H9 (cell line): ENCODE measurements at regions not wholly inside any gene's neighbourhood (a gene's known extent, or its start where the extent isn't known, plus 50 kb on each side); places are given as distances from the start of the nearest gene placed in this dataset.

Experiments used
- DNase-seq: peaks from one replicate; pipeline ENCODE4 v3.0.0-alpha.2; 2017
- H2AFZ ChIP-seq: one replicate; pipeline ENCODE4 v1.6.1; 2013; ENCODE audit warnings: mild to moderate bottlenecking, low read length, control low read depth, moderate library complexity
- H2AK5ac ChIP-seq: 2 replicates; pipeline ENCODE4 v1.6.1; 2013; ENCODE audit warnings: low read length, control low read depth, mixed read lengths; ENCODE audit not compliant: insufficient read length
- H2BK120ac ChIP-seq: one replicate; pipeline ENCODE4 v1.6.1; 2013; ENCODE audit warnings: low read depth, mild to moderate bottlenecking, low read length, control low read depth, inconsistent platforms; ENCODE audit not compliant: poor library complexity, severe bottlenecking
- H2BK12ac ChIP-seq: 2 replicates; pipeline ENCODE4 v1.6.1; 2013; ENCODE audit warnings: low read length, control low read depth, mixed read lengths, low read depth; ENCODE audit not compliant: insufficient read length
- H2BK15ac ChIP-seq: 2 replicates; pipeline ENCODE4 v1.6.1; 2013; ENCODE audit warnings: low read depth, low read length, control low read depth
- H2BK20ac ChIP-seq: one replicate; pipeline ENCODE4 v1.6.1; 2013; ENCODE audit warnings: low read depth, mild to moderate bottlenecking, low read length, control low read depth, inconsistent platforms; ENCODE audit not compliant: poor library complexity, severe bottlenecking
- H2BK5ac ChIP-seq: 2 replicates; pipeline ENCODE4 v1.6.1; 2013; ENCODE audit warnings: low read length, control low read depth, mixed read lengths; ENCODE audit not compliant: insufficient read length
- H3K14ac ChIP-seq: 2 replicates; pipeline ENCODE4 v1.6.1; 2013; ENCODE audit warnings: low read length, control low read depth; ENCODE audit not compliant: insufficient read depth
- H3K18ac ChIP-seq: 2 replicates; pipeline ENCODE4 v1.6.1; 2013; ENCODE audit warnings: low read depth, mild to moderate bottlenecking, mixed read lengths, low read length, control low read depth; ENCODE audit not compliant: insufficient read length
- H3K23ac ChIP-seq: 2 replicates; pipeline ENCODE4 v1.6.1; 2013; ENCODE audit warnings: low read length, control low read depth, mixed read lengths, low read depth; ENCODE audit not compliant: insufficient read length
- H3K23me2 ChIP-seq: 2 replicates; pipeline ENCODE4 v1.6.1; 2013; ENCODE audit warnings: low read depth, mild to moderate bottlenecking, mixed read lengths, low read length, control low read depth; ENCODE audit not compliant: insufficient read length, poor library complexity, severe bottlenecking
- H3K27ac ChIP-seq: 2 replicates; pipeline ENCODE4 v1.5.1; 2013; ENCODE audit warnings: low read length, control low read depth, mixed read lengths, low read depth; ENCODE audit not compliant: insufficient read length
- H3K27me3 ChIP-seq: 2 replicates; pipeline ENCODE4 v1.6.1; 2013; ENCODE audit warnings: low read length, control low read depth, inconsistent platforms; ENCODE audit not compliant: insufficient read depth
- H3K4ac ChIP-seq: 2 replicates; pipeline ENCODE4 v1.6.1; 2013; ENCODE audit warnings: low read depth, mild to moderate bottlenecking, control low read depth, inconsistent platforms, low read length, moderate library complexity
- H3K4me1 ChIP-seq: 2 replicates; pipeline ENCODE4 v1.6.1; 2013; ENCODE audit warnings: low read length, control low read depth, inconsistent platforms; ENCODE audit not compliant: insufficient read depth
- H3K4me2 ChIP-seq: 2 replicates; pipeline ENCODE4 v1.6.1; 2013; ENCODE audit warnings: low read length, control low read depth, mixed read lengths; ENCODE audit not compliant: insufficient read length, insufficient read depth
- H3K56ac ChIP-seq: 2 replicates; pipeline ENCODE4 v1.6.1; 2013; ENCODE audit warnings: low read depth, mild to moderate bottlenecking, mixed read lengths, low read length, control low read depth; ENCODE audit not compliant: insufficient read length
- H3K79me1 ChIP-seq: 2 replicates; pipeline ENCODE4 v1.6.1; 2013; ENCODE audit warnings: low read depth, mild to moderate bottlenecking, moderate library complexity, low read length, control low read depth, inconsistent platforms; ENCODE audit not compliant: insufficient read depth, poor library complexity, severe bottlenecking
- H3K79me2 ChIP-seq: 2 replicates; pipeline ENCODE4 v1.6.1; 2013; ENCODE audit warnings: low read length, control low read depth, inconsistent platforms; ENCODE audit not compliant: insufficient read depth
- H3K9ac ChIP-seq: 2 replicates; pipeline ENCODE4 v1.6.1; 2013; ENCODE audit warnings: low read length, control low read depth, mixed read lengths; ENCODE audit not compliant: insufficient read length; ENCODE audit errors: extremely low read depth
- H3K9me3 ChIP-seq: one replicate; pipeline ENCODE4 v1.6.1; 2013; ENCODE audit warnings: low read depth, low read length, inconsistent platforms; ENCODE audit not compliant: control insufficient read depth
- H3T11ph ChIP-seq: one replicate; pipeline ENCODE4 v1.6.1; 2013; ENCODE audit warnings: mild to moderate bottlenecking, low read length, control low read depth, inconsistent platforms
- H4K20me1 ChIP-seq: one replicate; pipeline ENCODE4 v1.6.1; 2013; ENCODE audit not compliant: control insufficient read depth, insufficient read length, insufficient read depth
- H4K5ac ChIP-seq: 2 replicates; pipeline ENCODE4 v1.6.1; 2013; ENCODE audit warnings: low read depth, mild to moderate bottlenecking, mixed read lengths, low read length, control low read depth; ENCODE audit not compliant: insufficient read length
- H4K8ac ChIP-seq: replicated peaks from 2 replicates; pipeline ENCODE4 v1.6.1; 2013; ENCODE audit warnings: low read length, control low read depth, mixed read lengths, low read depth; ENCODE audit not compliant: insufficient read length
- H4K91ac ChIP-seq: 2 replicates; pipeline ENCODE4 v1.6.1; 2013; ENCODE audit warnings: low read depth, mild to moderate bottlenecking, moderate library complexity, mixed read lengths, low read length, control low read depth; ENCODE audit not compliant: insufficient read length
- H3K27ac Mint-ChIP-seq, 3 experiments: 2 replicates in 2 of 3; 3 replicates in 1 of 3; pipeline ENCODE4 v1.8.0; 2020 to 2021; ENCODE audit warnings: mixed read lengths in 3 of 3, mild to moderate bottlenecking in 1 of 3, moderate library complexity in 1 of 3
- H3K27me3 Mint-ChIP-seq: 2 replicates; pipeline ENCODE4 v1.8.0; 2021; ENCODE audit warnings: low read depth, mild to moderate bottlenecking, moderate library complexity, mixed read lengths
- H3K36me3 Mint-ChIP-seq, 3 experiments: 2 replicates in 2 of 3; 3 replicates in 1 of 3; pipeline ENCODE4 v1.8.0; 2020 to 2021; ENCODE audit warnings: low read depth in 3 of 3, mixed read lengths in 3 of 3; ENCODE audit not compliant: insufficient read depth in 1 of 3
- H3K4me1 Mint-ChIP-seq, 2 experiments: 2 replicates each; pipeline ENCODE4 v1.8.0; 2020; ENCODE audit warnings: mixed read lengths in 2 of 2
- H3K4me3 Mint-ChIP-seq, 2 experiments: 2 replicates in 1 of 2; 3 replicates in 1 of 2; pipeline ENCODE4 v1.8.0; 2020 to 2021; ENCODE audit warnings: mild to moderate bottlenecking in 2 of 2, mixed read lengths in 2 of 2, moderate library complexity in 1 of 2
- H3K9me3 Mint-ChIP-seq, 2 experiments: 2 replicates in 1 of 2; 3 replicates in 1 of 2; pipeline ENCODE4 v1.8.0; 2020; ENCODE audit warnings: mild to moderate bottlenecking in 2 of 2, mixed read lengths in 2 of 2, moderate library complexity in 1 of 2
- CTCF ChIP-seq: fragments of 200-600 bp; sonication (generic); conservative IDR thresholded peaks from 3 replicates; pipeline ENCODE4 v1.8.0; 2021; ENCODE audit warnings: antibody characterized with exemption, mild to moderate bottlenecking
- WGBS: extraction: QIAGEN DNeasy Blood & Tissue Kit; methylation state at CpG from one replicate; pipeline ENCODE4 v1.1.7; 2013; ENCODE audit warnings: missing lambda C conversion rate, low lambda C conversion rate, mixed read lengths; ENCODE audit not compliant: insufficient read length; ENCODE audit errors: extremely low coverage; 5-methylcytosine and 5-hydroxymethylcytosine counted together

GRCh38 chr5:23606927-23607326 is 99.5 kb downstream of the PRDM9 start:
- H3K27me3 ChIP-seq, result no peaks in the 10 kb centered on the region
- H3K27ac ChIP-seq, result no peak overlapping the region
- no peak overlapping the region for H2AK5ac ChIP-seq
- H3K23me2 ChIP-seq, result no peaks in the 10 kb centered on the region
- no peak overlapping the region for H3K4ac ChIP-seq
- H3K23ac ChIP-seq, result no peak overlapping the region
- H3K9me3 ChIP-seq, result no peaks in the 10 kb centered on the region
- no peak overlapping the region for H2BK120ac ChIP-seq
- no CpG with 5 or more reads among the region's 2 CpGs for WGBS
- H2BK15ac ChIP-seq, result no peak overlapping the region
- H3T11ph ChIP-seq, result no peak overlapping the region
- no peak overlapping the region for H2BK20ac ChIP-seq
- H3K27me3 Mint-ChIP-seq, result no peaks in the 10 kb centered on the region
- no peak overlapping the region for H4K91ac ChIP-seq
- no peaks in the 10 kb centered on the region; a peak in 2 of 5 replicates for H3K9me3 Mint-ChIP-seq
- H3K18ac ChIP-seq, result no peak overlapping the region
- H3K4me2 ChIP-seq, result no peak overlapping the region
- no peak overlapping the region for H3K14ac ChIP-seq
- no peaks in the 10 kb centered on the region for H3K36me3 Mint-ChIP-seq
- H3K56ac ChIP-seq, result no peak overlapping the region
- no peak overlapping the region for H4K8ac ChIP-seq
- H3K27ac Mint-ChIP-seq, result no peak overlapping the region
- DNase-seq, result no peak
- H3K4me3 Mint-ChIP-seq, result no peak overlapping the region
- H2BK5ac ChIP-seq, result no peak overlapping the region
- H3K9ac ChIP-seq, result no peak overlapping the region
- H4K5ac ChIP-seq, result no peak overlapping the region
- no peak overlapping the region for H2AFZ ChIP-seq
- no peaks in the 10 kb centered on the region for H3K79me1 ChIP-seq
- no peaks in the 10 kb centered on the region for H4K20me1 ChIP-seq
- H3K79me2 ChIP-seq, result no peaks in the 10 kb centered on the region
- no peak for TF ChIP-seq CTCF
- no peaks in the 10 kb centered on the region for H3K4me1 Mint-ChIP-seq
- no peaks in the 10 kb centered on the region for H3K4me1 ChIP-seq
- no peak overlapping the region for H2BK12ac ChIP-seq
